ENCODE measurements at regions not wholly inside any gene's neighbourhood (a gene's known extent, or its start where the extent isn't known, plus 50 kb on each side); places are given as distances from the start of the nearest gene placed in this dataset.

- TF ChIP-seq CTCF (IDR thresholded peaks at IDR 0.05; ENCODE audit: poor library complexity, severe bottlenecking) (no peak), POLR2AphosphoS5 (IDR thresholded peaks at IDR 0.05) (no peak)
These were observed 398.2 kb downstream of the MID1IP1 start for GRCh38 chrX:39199429-39199828.
